NCI-H146 treated with DMSO at 0.1 percent for 48 hours (cell line): ENCODE measurements at regions not wholly inside any gene's neighbourhood (a gene's known extent, or its start where the extent isn't known, plus 50 kb on each side); places are given as distances from the start of the nearest gene placed in this dataset.
"Not testable (repeated sequence)": the region's sequence is repeated elsewhere in the genome, so short reads cannot be mapped to it uniquely, and the experiment has no call there.

Source experiments
- DNase-seq: peaks from one replicate; lab custom pipeline; 2025; ENCODE audit not compliant: unreplicated experiment; lab: John Stamatoyannopoulos, UW

GRCh38 chr5:72693546-72694205 is 122.8 kb upstream of the TNPO1 start:
- no peak for DNase-seq

- DNase-seq, result no peak
These were observed 123.6 kb upstream of the TNPO1 start for GRCh38 chr5:72692651-72693442.

- no peak for DNase-seq
These were observed 124.2 kb upstream of the TNPO1 start for GRCh38 chr5:72692231-72692637.

GRCh38 chr5:72691751-72692150 is 124.7 kb upstream of the TNPO1 start:
- no peak for DNase-seq

- DNase-seq, result no peak
These were observed 127.5 kb upstream of the TNPO1 start for GRCh38 chr5:72688916-72689315.

- DNase-seq, result no peak
These were observed 129.2 kb upstream of the TNPO1 start for GRCh38 chr5:72687288-72687687.

- no peak for DNase-seq
These were observed 133.9 kb upstream of the TNPO1 start for GRCh38 chr5:72682561-72682960.

GRCh38 chr5:72681781-72682180 is 134.7 kb upstream of the TNPO1 start:
- no peak for DNase-seq

- DNase-seq, result no peak
These were observed 139.0 kb upstream of the TNPO1 start for GRCh38 chr5:72677447-72677846.

- DNase-seq, result not testable (repeated sequence)
These were observed 139.6 kb upstream of the TNPO1 start for GRCh38 chr5:72676831-72677230.

- no peak for DNase-seq
These were observed 142.8 kb upstream of the TNPO1 start for GRCh38 chr5:72673623-72674022.

- DNase-seq, result no peak
These were observed 143.3 kb upstream of the TNPO1 start for GRCh38 chr5:72673180-72673579.

GRCh38 chr5:72667708-72668107 is 148.8 kb upstream of the TNPO1 start:
- DNase-seq, result no peak

- DNase-seq, result no peak
These were observed 153.5 kb upstream of the TNPO1 start for GRCh38 chr5:72662936-72663335.

- no peak for DNase-seq
These were observed 154.2 kb upstream of the TNPO1 start for GRCh38 chr5:72662305-72662704.

- no peak for DNase-seq
These were observed 154.2 kb upstream of the ZNF366 start for GRCh38 chr5:72661405-72661804.

- no peak for DNase-seq
These were observed 152.5 kb upstream of the ZNF366 start for GRCh38 chr5:72659726-72660125.

GRCh38 chr5:72658761-72659540 is 151.7 kb upstream of the ZNF366 start:
- no peak for DNase-seq

GRCh38 chr5:72658161-72658560 is 151.0 kb upstream of the ZNF366 start:
- DNase-seq, result no peak

GRCh38 chr5:72656756-72657513 is 149.7 kb upstream of the ZNF366 start:
- no peak for DNase-seq

- DNase-seq, result no peak
These were observed 149.1 kb upstream of the ZNF366 start for GRCh38 chr5:72656331-72656730.
